ENCODE measurements at regions not wholly inside any gene's neighbourhood (a gene's known extent, or its start where the extent isn't known, plus 50 kb on each side); places are given as distances from the start of the nearest gene placed in this dataset.
"Not testable (repeated sequence)": the region's sequence is repeated elsewhere in the genome, so short reads cannot be mapped to it uniquely, and the experiment has no call there.

- Histone ChIP-seq H3K36me3 (no peaks in the 10 kb centered on the region), H3K27ac (no peak overlapping the region), H3K9me3 (no peaks in the 10 kb centered on the region), H3K4me1 (no peaks in the 10 kb centered on the region), H3K27me3 (no peaks in the 10 kb centered on the region), H3K4me3 (no peak overlapping the region)
- TF ChIP-seq CTCF (IDR thresholded peaks at IDR 0.05) = no peak
- DNase-seq (no peak), ATAC-seq (no peak), FAIRE-seq (no peak)
- 79 to 88% methylated on average over 1 of the region's 1 CpG for WGBS, 2 donors
- intact Hi-C loops (cut with DNase I) = no loop called here
These were observed 87.4 kb upstream of the PIP4K2A start for GRCh38 chr10:22801785-22802184.

- H3K27me3 ChIP-seq; ATAC-seq; H3K9me3 ChIP-seq; H3K4me1 ChIP-seq; FAIRE-seq; H3K36me3 ChIP-seq; H3K4me3 ChIP-seq; DNase-seq; intact Hi-C loops (cut with DNase I); H3K27ac ChIP-seq: not testable (repeated sequence)
- 76 to 86% methylated on average over 1 of the region's 1 CpG for WGBS, 2 donors
These were observed 83.4 kb upstream of the PIP4K2A start for GRCh38 chr10:22797796-22798195.

GRCh38 chr10:22795546-22795945 lies 81.2 kb upstream of the PIP4K2A start:
- Histone ChIP-seq H3K27ac (no peak overlapping the region), H3K36me3 (no peaks in the 10 kb centered on the region), H3K9me3 (no peaks in the 10 kb centered on the region), H3K4me3 (no peak overlapping the region), H3K27me3 (no peaks in the 10 kb centered on the region), H3K4me1 (no peaks in the 10 kb centered on the region)
- DNase-seq (no peak), ATAC-seq (no peak), FAIRE-seq (no peak)
- intact Hi-C loops (cut with DNase I) = no loop called here
- 87 to 91% methylated on average over 3 of the region's 3 CpGs for WGBS, 2 donors
- TF ChIP-seq CTCF (IDR thresholded peaks at IDR 0.05) = no peak

- 69 to 73% methylated on average over 4 of the region's 4 CpGs for WGBS, 2 donors
- no peaks in the 10 kb centered on the region for H3K9me3 ChIP-seq
These were observed 77.8 kb upstream of the PIP4K2A start for GRCh38 chr10:22792161-22792560.

GRCh38 chr10:22791665-22792064 lies 77.3 kb upstream of the PIP4K2A start:
- no peak for TF ChIP-seq CTCF (IDR thresholded peaks at IDR 0.05)
- FAIRE-seq (no peak), ATAC-seq (no peak), DNase-seq (no peak)
- no peaks in the 10 kb centered on the region for H3K27me3 ChIP-seq
- no peak overlapping the region for H3K27ac ChIP-seq
- H3K4me3 ChIP-seq = no peak overlapping the region
- intact Hi-C loops (cut with DNase I) = no loop called here
- no peaks in the 10 kb centered on the region for H3K36me3 ChIP-seq
- WGBS, 2 donors = 76 to 82% methylated on average over 5 of the region's 5 CpGs
- H3K4me1 ChIP-seq = no peaks in the 10 kb centered on the region
- H3K9me3 ChIP-seq = no peaks in the 10 kb centered on the region

More at GRCh38 chr10:22792161-22792560, 77.8 kb upstream of the PIP4K2A start:
- no peaks in the 10 kb centered on the region for H3K36me3 ChIP-seq
- DNase-seq (no peak), FAIRE-seq (no peak), ATAC-seq (no peak)
- H3K27ac ChIP-seq = no peak overlapping the region
- TF ChIP-seq CTCF (IDR thresholded peaks at IDR 0.05) = no peak
- no peaks in the 10 kb centered on the region for H3K4me1 ChIP-seq
- H3K27me3 ChIP-seq = no peaks in the 10 kb centered on the region
- H3K4me3 ChIP-seq = no peak overlapping the region
- intact Hi-C loops (cut with DNase I) = no loop called here

- no peaks in the 10 kb centered on the region for H3K4me1 ChIP-seq
- no peaks in the 10 kb centered on the region for H3K36me3 ChIP-seq
- FAIRE-seq = no peak
- H3K9me3 ChIP-seq = no peaks in the 10 kb centered on the region
- no peak for ATAC-seq
- no peak overlapping the region for H3K27ac ChIP-seq
- no peak for DNase-seq
- 61 to 66% methylated on average over 1 of the region's 1 CpG for WGBS, 2 donors
- H3K4me3 ChIP-seq = no peak overlapping the region
- TF ChIP-seq CTCF (IDR thresholded peaks at IDR 0.05) = no peak
- intact Hi-C loops (cut with DNase I) = no loop called here
- H3K27me3 ChIP-seq = no peaks in the 10 kb centered on the region
These were observed 70.3 kb upstream of the PIP4K2A start for GRCh38 chr10:22784668-22785067.
